Psoas muscle (tissue), 7 donors: ENCODE measurements at regions not wholly inside any gene's neighbourhood (a gene's known extent, or its start where the extent isn't known, plus 50 kb on each side); places are given as distances from the start of the nearest gene placed in this dataset.

ENCODE experiments used
- ATAC-seq, 4 donors: fragments of 200-7000 bp; cut with Tn5 transposase; one replicate each; pipeline ENCODE4 v1.9.1; 2020; ENCODE audit warnings: moderate library complexity in 3 of 4, mild to moderate bottlenecking in 2 of 4
- DNase-seq, 2 donors: peaks; one replicate each; pipeline ENCODE4 v3.0.0-alpha.2; 2020
- H3K27ac ChIP-seq: fragments of 200-600 bp; one replicate; pipeline ENCODE4 v1.8.0; 2022
- H3K27me3 ChIP-seq, 3 donors: fragments of 200-600 bp in 1 of 3; one replicate each; pipeline versions ENCODE4 v1.6.1 to v1.8.0; 2013 to 2022; ENCODE audit warnings: low read length in 2 of 3, mild to moderate bottlenecking in 2 of 3, moderate library complexity in 1 of 3; ENCODE audit not compliant: insufficient read depth in 3 of 3
- H3K36me3 ChIP-seq, 2 donors: fragments of 200-600 bp in 1 of 2; one replicate each; pipeline versions ENCODE4 v1.6.1 to v1.8.0; 2013 to 2022; ENCODE audit warnings: low read depth in 1 of 2, mild to moderate bottlenecking in 1 of 2, moderate library complexity in 1 of 2; ENCODE audit not compliant: insufficient read depth in 1 of 2
- H3K4me1 ChIP-seq: fragments of 200-600 bp; one replicate; pipeline ENCODE4 v1.8.0; 2022
- H3K4me3 ChIP-seq: fragments of 200-600 bp; one replicate; pipeline ENCODE4 v1.8.0; 2022; ENCODE audit warnings: mild to moderate bottlenecking
- H3K9me3 ChIP-seq: fragments of 200-600 bp; one replicate; pipeline ENCODE4 v1.8.0; 2022
- WGBS, 3 donors: extraction: QIAGEN DNeasy Blood & Tissue Kit; methylation state at CpG; one replicate each; pipeline versions ENCODE4 v1.1.6 to v1.1.7; 2013; 5-methylcytosine and 5-hydroxymethylcytosine counted together
- intact Hi-C, 2 donors: fragments of 100-400 bp; cut with DNase I; formaldehyde crosslinking; loops; one replicate each; pipeline versions ENCODE4 v1.11.0 to v1.14.2; 2022
- TF ChIP-seq, protein P1 (sequence below): fragments of 200-600 bp; IDR thresholded peaks from one replicate; pipeline ENCODE4 v1.8.0; 2022; ENCODE audit warnings: antibody characterized with exemption
- donor health status: healthy with polysubstance abuse.
- donor health status: DM: no; HTN: no; CAD: no; lungs with moderate emphysema.
- donor health status: Bipolar disorder and iron deficiency.
- donor health status: healthy.
- donor health status: DM: yes; HTN: yes; CAD: no.
- donor health status: DM: no; HTN: no; CAD: no.
- donor health status: DM: yes; HTN: yes; CAD: no.

DNA sequence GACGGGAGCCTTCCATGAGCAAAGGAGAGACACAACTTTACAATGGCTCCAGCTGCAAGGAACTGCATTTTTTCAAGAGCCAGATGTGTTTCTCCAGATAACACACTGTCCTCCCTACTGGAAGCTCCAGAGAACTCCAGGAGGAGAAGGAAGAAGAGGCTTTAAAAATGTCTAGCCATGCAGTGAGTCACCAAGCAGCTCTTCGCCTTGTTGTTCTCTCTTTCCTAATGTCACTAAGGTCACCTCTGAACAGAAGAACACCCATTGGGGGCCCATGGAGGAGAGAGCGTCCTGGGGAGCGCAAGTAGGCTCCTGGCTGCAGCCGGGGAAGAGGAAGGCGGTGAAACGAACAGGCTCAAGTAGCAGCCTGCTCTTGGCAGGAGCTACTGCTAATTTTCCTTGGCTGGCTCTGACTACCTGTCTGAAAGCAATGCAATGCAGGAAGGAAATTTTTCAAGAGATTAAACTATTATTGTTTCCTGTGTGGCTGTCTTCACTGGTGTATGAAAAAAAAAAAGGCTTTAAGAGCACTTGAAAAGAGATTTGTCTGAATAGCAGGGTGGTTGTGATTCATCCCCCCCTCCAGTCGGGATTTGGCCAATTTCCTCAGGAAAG, 321.9 kb downstream of the SETD4 start:
- Histone ChIP-seq H3K4me3 (no peak overlapping the region), H3K27ac (no peak overlapping the region), H3K36me3 (no peaks in the 10 kb centered on the region), H3K27me3 (no peaks in the 10 kb centered on the region), H3K9me3 (no peaks in the 10 kb centered on the region), H3K4me1 (no peaks in the 10 kb centered on the region)
- WGBS, 3 donors, result 45 to 60% (median 59%) methylated on average over 8 of the region's 8 CpGs
- ATAC-seq, result peak; percentile 30 to 77 (median 41)
- TF ChIP-seq, protein P1, sequence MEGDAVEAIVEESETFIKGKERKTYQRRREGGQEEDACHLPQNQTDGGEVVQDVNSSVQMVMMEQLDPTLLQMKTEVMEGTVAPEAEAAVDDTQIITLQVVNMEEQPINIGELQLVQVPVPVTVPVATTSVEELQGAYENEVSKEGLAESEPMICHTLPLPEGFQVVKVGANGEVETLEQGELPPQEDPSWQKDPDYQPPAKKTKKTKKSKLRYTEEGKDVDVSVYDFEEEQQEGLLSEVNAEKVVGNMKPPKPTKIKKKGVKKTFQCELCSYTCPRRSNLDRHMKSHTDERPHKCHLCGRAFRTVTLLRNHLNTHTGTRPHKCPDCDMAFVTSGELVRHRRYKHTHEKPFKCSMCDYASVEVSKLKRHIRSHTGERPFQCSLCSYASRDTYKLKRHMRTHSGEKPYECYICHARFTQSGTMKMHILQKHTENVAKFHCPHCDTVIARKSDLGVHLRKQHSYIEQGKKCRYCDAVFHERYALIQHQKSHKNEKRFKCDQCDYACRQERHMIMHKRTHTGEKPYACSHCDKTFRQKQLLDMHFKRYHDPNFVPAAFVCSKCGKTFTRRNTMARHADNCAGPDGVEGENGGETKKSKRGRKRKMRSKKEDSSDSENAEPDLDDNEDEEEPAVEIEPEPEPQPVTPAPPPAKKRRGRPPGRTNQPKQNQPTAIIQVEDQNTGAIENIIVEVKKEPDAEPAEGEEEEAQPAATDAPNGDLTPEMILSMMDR, result no peak
- intact Hi-C loops, result loop anchor here in 1 of 2 donors (5.0 kb wide), 1 partner anchor 849 kb away; no protein-coding TSS in a partner anchor
- no peak for DNase-seq

DNA sequence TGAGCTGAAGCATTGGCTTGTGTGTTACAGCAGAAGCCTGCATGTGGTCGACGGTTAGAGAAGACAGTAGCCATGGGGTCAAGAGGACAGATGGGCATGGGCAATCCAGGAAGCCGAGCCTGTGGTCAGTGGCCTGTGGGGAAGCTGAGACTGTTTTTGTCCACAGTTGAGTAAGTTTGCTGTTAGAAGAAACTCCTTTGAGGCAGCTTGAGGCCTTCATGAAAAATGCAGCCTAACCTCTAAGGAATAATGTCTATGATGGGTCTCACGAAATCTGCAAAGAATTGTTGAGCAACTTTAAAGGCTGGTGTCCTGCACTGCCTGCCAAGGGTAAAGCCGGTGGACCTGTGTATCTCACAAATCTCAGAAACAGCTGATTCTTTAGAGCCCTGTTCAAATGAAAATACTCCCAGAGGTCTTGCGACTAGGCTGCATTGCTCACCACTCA, 322.4 kb downstream of the SETD4 start:
- Histone ChIP-seq H3K9me3 (no peaks in the 10 kb centered on the region), H3K4me3 (no peak overlapping the region), H3K36me3 (no peaks in the 10 kb centered on the region), H3K4me1 (no peaks in the 10 kb centered on the region), H3K27ac (no peak overlapping the region), H3K27me3 (no peaks in the 10 kb centered on the region)
- intact Hi-C loops, result loop anchor here in 1 of 2 donors (5.0 kb wide), 1 partner anchor 849 kb away; no protein-coding TSS in a partner anchor
- 47 to 62% (median 51%) methylated on average over 6 of the region's 6 CpGs for WGBS, 3 donors
- ATAC-seq (peak; percentile 37 to 77 (median 66)), DNase-seq (peak; percentile 48 to 77)
- TF ChIP-seq, protein P1, result no peak

DNA sequence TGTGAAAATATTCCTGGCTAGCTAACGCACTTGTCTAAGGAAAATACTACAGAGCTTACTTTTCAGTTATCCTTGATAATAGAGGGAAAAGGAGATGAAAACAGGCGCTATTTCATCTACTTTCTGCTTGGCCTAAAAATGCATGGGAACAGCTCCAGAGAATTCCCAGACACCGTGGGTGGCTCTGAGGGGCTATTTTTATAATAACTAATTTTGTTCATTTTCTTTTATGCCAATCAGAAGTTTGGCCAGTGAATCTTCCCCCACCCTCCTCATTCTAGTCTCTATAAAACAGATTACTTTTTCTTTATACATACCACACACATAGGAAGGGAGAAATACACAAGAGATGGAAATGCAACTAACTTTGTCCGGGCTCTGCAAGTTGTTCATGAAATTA, 322.9 kb downstream of the SETD4 start:
- TF ChIP-seq, protein P1, result no peak
- Histone ChIP-seq H3K9me3 (no peaks in the 10 kb centered on the region), H3K4me3 (no peak overlapping the region), H3K27me3 (no peaks in the 10 kb centered on the region), H3K27ac (no peak overlapping the region), H3K4me1 (no peaks in the 10 kb centered on the region), H3K36me3 (no peaks in the 10 kb centered on the region)
- 51 to 75% (median 61%) methylated on average over 4 of the region's 4 CpGs for WGBS, 3 donors
- intact Hi-C loops, result loop anchor here in 1 of 2 donors (5.0 kb wide), 1 partner anchor 850 kb away; no protein-coding TSS in a partner anchor
- DNase-seq, result no peak
- no peak for ATAC-seq

DNA sequence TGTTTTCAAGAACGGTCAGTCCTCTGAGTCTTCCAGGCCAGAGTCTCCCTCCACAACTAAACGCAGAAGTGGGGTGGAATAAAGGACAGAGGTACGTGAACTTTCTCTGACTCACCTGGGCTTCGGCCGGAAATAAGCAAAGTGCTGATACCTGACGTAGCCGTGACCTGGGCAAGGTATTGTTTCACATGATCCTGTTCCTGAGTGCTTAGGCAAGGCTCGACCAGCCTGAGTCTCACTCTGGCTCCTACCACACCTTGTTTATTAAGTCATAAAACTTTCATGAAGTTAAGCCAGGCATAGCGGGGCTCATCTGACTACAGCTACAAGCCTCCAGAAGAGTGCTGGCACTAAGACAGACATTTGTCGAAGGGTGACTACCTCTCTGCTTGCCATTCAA, 327.5 kb downstream of the SETD4 start:
- Histone ChIP-seq H3K27me3 (no peaks in the 10 kb centered on the region), H3K4me1 (no peaks in the 10 kb centered on the region), H3K27ac (no peak overlapping the region), H3K4me3 (no peak overlapping the region), H3K9me3 (no peaks in the 10 kb centered on the region), H3K36me3 (no peaks in the 10 kb centered on the region)
- ATAC-seq, result no peak
- WGBS, 3 donors, result 87 to 91% (median 88%) methylated on average over 10 of the region's 10 CpGs
- DNase-seq, result no peak
- TF ChIP-seq, protein P1, result no peak
- intact Hi-C loops, result no loop called here

DNA sequence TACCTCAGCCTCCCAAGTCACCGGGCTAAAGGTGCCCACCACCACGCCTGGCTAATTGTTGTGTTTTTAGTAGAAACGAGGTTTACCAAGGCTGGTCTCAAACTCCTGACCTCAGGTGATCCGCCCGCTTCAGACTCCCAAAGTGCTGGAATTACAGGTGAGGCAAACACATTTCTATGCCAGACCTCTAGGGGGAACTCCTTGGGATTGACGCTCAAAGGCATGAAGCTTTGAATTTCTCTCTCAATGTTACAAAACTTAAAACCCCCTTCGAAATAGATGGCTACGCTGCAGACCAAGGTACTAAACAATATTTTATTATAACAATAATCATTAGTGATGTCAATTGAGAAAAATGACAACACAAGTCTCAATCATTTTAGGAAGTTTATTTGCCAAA, 330.0 kb downstream of the SETD4 start:
- Histone ChIP-seq H3K9me3 (no peaks in the 10 kb centered on the region), H3K4me3 (no peak overlapping the region), H3K4me1 (no peaks in the 10 kb centered on the region), H3K27me3 (no peaks in the 10 kb centered on the region), H3K36me3 (no peaks in the 10 kb centered on the region), H3K27ac (no peak overlapping the region)
- TF ChIP-seq, protein P1, result no peak
- no peak for ATAC-seq
- WGBS, 3 donors, result 86 to 87% (median 87%) methylated on average over 8 of the region's 8 CpGs
- intact Hi-C loops, result no loop called here
- DNase-seq, result no peak
